Esophagus mucosa (tissue), 1 donor: ENCODE measurements at regions not wholly inside any gene's neighbourhood (a gene's known extent, or its start where the extent isn't known, plus 50 kb on each side); places are given as distances from the start of the nearest gene placed in this dataset.
"Not testable (repeated sequence)": the region's sequence is repeated elsewhere in the genome, so short reads cannot be mapped to it uniquely, and the experiment has no call there.

Experiments used
- ATAC-seq: fragments of 200-7000 bp; cut with Tn5 transposase; one replicate; pipeline ENCODE4 v1.9.1; 2020
- donor health status: DM: yes; HTN: yes; CAD: no.

DNA sequence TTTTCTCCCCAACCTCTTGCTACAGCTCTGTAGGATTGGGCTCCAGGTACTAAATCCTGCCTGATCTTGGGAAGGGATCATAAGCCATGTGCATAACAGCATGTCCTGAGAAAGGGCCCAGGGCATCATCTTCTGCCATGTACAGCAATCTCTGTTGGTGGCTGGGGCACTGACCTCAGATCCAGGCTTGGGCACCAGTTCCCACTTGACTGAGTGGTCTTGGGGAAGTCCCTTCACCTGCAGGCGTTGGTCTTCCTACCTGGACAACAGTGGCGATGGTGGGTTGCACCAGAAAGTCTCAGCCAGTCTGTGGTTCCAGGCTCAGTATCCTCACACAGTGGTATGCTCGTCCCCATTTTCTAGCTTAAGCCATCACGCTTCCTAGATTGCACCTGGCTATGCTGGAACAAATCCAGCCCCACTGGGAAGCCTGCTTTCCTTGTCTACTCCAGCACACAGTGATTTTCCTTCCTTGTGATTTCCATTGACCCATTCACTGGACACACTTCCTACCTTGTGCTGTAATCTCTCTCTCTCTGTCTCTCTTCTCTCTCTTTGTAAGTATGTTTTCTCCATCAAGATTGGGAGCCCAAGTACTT lies 121.7 kb upstream of the PITX1 start:
- no peak for ATAC-seq

DNA sequence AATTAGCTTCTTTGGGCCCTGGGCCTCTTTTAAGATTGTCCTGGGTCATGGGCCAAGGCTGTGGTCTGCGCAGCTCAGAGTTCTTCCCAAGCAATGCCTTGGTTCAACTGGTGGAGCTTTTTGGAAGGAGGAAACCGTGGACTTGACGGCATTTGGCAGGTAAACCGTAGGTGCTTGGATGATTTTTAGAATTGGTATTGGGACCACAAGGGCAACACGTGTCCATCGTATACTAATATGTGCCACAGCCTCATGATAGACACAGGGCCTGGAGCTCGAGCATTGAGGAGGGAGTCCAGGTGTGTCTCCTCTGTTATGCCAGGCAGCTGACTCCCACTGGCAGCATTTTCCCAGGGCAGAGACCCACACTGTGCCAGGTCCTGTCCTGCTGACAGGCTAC lies 120.9 kb upstream of the PITX1 start:
- no peak for ATAC-seq

DNA sequence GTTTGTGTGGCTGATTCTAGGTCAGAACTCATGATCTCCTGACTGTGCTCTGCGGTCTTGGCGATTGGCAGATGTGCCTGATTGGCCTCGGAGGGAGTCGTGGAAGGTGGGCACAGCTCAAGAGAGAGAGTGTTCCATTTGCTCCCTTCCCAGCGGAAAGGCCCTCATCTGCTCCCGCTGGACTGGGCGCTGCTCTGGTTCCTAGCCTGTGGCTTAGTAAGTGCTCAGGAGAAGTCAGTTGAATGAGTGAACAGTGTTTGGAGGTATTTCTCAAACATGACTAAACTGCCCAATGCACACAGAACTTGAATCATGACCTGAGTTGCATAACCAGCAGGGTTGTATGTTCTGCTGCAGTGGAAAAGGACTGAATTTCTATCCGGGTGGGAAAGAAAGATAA lies 120.2 kb upstream of the PITX1 start:
- peak; percentile 54 for ATAC-seq

DNA sequence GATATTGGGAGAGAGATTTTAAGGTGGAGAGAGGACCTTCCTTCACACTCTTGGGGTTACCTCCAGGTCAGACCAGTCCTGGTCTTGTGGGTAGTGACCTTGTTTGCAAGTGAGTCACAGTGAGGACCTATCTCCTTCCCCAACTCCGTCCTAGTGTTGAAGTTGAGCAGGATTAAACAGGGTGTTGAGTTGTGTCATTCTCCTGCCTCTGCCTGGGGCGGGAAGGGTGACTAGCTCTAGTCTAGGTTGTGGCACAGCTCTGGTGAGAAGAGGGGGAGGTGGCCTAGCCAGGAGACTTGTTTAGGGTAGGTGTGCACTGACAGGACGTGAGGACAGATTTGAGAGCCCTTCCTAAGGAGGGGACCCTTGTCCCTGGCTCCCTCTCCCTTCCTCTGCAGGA lies 119.6 kb upstream of the PITX1 start:
- peak; percentile 79 for ATAC-seq

DNA sequence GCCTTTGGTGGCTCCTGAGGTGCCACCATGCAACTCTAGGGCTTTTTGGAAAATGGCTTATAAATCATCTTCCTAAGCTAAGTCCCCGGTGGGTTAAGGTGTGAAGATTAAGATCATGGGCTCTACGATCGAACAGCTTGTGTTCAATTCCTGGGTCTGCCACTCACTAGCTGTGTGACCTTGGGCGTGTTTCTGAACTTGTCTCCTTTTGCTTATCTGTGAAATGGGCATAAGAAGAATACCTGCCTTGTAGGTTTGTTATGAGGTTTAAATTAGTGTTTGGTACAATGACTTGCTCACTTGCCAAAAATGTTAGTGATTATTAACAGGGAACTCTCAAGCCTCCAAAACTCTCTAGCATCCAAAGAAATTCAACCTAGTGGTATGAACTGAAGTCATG lies 119.2 kb upstream of the PITX1 start:
- ATAC-seq: no peak

DNA sequence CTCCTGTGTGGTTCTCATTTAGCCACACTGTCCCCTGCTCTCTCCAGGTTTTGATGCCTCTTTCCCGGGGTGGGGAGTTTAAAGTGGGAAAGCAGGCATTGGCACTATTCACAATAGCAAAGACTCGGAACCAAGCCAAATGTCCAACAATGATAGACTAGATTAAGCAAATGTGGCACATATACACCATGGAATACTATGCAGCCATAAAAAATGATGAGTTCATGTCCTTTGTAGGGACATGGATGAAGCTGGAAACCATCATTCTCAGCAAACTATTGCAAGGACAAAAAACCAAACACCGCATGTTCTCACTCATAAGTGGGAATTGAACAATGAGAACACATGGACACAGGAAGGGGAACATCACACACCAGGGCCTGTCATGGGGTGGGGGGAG lies 117.6 kb upstream of the PITX1 start:
- ATAC-seq: not testable (repeated sequence)

DNA sequence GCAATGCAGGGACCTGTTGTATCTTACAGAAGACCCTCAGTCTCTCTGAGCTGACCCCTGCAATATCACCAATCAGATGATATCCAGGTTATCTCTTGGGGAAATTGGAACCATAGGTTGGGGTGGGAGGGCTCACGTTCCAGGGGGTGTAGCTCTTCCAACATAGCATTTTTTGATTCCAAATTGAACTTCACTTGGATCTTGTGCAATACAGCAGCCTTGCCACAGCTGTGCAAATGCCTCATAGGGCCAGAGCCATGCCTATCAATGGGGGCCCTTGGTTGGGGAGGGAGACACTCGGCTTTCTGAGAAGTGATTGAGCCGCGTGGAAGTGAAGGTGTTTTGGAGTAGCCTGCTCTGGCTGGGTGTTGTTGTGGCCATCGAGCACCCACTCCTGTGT lies 117.2 kb upstream of the PITX1 start:
- no peak for ATAC-seq

DNA sequence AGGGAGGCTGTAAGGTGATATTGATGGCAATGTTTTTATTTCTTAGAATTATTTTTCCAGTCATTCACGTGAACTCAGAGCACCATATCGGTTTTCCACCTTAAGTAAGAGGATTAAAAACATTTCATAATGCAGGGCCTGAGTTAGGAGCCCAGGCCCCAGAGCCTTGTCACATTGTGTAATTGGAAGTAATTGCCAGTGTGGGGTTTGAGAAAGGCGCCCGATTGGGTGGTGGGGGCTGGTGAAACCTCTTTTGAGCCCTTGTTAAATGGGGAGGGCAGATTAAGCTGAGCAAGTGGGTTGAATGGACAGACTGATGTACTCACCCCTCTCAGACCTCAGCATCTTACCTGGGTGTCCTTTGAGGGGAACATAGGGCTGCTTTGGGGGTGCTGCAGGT lies 116.7 kb upstream of the PITX1 start:
- no peak for ATAC-seq

DNA sequence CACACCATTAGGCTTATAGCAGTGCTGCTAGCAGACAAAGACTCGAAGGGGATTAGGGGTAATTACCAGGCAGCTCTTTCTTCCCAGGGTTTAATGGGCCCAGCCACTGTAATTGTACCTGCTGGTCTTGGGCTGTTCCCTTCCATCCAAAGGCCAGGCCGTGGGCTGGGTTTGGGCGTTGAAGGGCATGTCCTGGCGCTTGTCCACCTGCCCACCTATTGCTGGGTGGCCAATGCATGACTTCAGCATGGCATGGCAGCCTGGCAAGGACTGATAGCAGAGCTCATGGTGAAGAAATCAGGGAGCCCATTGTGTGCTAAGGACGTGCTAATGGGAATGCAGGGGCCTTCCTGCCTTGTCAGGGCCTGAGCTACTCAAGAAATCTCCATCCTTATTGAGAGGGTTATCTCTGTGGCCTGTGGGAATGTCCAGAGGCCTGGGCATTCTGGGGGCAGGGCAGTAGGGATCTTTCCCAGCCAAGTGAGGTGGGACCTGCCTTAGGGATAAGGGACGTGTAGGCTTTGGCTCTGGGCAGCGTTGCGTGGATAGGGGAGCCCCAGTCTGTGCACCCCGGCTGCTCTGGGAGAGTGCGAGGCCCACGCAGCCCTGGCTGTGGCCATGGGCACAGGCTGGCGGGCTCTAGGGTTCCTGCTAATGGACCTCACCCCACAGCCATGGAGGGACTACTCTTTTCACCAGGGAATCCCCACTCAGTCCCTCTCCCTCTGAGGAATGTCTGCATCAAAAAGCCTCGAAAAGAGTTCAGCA lies 116.1 kb upstream of the PITX1 start:
- ATAC-seq: no peak

DNA sequence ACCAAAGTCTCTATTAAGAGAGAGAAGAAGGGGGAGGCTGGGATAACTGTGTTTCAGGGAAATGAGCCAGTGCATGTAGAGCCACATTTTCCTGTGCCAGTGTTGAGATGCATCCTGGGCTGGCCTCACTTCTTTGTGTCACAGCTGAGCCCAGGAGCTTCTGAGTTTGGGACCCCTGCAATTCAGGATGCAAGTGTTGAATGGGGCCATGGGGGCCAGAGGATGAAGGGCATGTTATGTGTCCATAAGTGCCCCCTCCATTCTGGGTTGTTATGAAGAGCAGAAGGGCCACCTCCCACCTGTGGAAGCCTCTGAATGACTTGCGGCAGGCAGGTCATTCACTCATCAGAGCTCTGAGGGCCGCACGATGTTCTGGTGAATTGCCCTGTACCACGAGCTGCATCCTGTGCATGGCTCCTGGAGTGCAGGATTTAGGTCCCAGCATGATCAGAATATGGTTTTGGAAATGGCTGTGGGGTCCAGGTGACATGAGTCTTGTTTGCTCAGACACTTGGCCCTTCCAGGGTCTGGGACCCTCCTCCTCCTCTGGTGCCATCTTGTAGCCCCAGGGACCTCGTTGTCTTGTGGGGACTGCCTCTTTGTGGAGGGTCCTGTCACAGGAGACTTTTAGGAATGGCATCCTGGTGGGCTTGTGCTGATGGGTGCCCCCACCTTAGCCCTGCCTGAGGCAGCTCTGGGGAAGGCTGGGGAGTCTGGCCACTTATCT lies 115.4 kb upstream of the PITX1 start:
- no peak for ATAC-seq

DNA sequence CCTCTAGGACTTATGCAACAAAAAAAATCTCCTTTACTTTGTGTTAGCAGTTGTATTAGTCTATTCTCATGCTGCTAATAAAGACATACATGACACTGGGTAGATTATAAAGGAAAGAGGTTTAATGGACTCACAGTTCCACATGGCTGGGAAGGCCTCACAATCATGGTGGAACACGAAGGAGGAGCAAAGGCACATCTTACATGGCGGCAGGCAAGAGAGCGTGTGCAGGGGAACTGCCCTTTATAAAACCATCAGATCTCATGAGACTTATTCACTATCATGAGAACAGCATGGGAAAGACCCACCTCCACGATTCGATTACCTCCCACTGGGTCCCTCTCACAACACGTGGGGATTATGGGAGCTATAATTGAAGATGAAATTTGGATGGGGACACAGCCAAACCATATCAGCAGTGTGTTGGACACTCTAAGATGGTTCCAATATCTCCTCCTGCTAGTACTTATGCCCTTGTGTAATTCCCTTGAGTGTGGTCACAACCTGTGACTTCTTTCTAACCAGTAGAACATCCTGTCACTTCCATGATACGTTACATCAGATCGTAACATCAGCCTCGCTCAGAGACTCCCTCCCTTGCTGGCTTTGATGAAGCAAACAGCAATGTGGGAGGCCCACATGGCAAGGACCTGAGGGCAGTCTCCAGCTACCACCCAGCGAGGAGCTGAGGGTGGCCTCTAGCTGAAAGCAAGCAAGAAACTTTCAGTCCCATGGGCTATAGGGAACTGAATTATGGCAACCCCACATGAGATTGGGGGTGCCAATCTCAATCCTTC lies 113.5 kb upstream of the PITX1 start:
- ATAC-seq: no peak

DNA sequence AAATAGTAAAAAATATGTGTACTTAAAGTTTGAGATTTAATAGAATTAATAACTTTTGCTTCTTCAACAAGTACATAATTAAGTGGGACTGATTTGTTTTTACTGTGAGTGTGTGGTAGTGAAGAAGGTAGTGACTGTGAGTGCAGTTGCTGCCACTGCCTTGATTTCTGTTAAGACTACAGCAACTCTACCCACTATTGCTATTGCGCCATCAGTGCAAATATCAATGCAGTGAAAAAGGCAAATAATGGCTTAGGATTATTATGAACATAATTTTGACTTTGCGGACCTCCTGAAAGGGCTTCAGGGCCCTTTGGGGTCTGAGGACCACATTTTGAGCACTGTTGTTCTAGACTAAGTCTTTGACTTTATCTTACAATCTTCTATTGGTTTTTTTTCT lies 112.0 kb upstream of the PITX1 start:
- no peak for ATAC-seq

DNA sequence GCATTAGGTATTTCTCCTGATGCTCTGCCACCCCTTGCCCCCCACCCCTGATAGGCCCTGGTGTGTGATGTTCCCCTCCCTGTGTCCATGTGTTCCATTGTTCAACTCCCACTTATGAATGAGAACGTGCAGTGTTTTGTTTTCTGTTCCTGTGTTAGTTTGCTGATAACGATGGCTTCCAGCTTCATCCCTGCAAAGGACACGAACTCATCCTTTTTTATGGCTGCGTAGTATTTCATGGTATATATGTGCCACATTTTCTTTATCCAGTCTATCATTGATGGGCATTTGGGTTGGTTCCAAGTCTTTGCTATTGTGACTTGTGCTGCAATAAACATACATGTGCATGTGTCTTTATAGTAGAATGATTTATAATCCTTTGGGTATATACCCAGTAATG lies 109.7 kb upstream of the PITX1 start:
- ATAC-seq: not testable (repeated sequence)

DNA sequence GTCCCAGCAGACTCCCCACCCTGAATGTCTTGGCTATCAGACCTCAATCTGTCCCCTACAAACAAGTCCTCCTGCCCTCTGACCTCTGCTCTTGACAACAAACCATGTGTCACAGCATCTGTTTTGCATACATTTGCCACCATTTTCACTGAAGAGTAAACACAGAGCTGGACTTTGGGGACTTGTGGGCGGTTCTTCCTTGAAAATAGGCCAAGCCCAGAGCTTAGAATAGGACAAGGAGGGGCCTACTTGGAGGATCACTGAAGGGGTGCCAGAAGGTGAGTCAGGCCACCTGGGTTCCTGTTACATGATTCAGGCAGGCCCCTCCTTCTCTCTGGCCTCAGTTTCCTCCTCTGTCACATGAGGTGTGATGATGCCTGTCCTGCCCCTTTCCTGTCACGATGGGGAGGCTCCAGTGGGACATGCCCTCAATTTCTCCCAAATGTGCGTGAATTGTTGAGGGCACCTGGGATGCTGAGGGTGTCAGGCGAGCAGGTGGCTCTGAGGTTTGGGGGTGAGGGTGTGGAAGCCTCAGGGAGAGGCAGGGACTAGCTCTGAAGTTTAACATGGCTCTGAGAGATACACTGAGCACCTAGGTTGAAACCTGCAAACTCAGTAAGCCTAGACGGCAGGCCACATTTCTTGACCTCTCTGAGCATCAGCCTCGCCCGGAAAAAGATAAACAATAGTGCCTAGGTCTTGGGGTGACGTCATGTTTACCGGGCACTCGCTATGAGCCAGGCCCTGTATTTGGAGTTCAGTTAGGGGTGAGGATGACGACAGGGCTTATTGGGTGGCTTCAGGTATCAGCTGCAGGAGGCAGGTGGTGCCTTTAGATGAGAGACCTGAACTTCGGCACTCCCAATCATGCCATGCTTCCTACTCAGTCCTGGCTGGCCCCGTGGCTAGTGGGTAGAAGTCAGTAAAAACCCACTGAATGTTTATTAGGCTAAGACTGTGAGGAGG lies 107.6 kb upstream of the PITX1 start:
- peak; percentile 84 for ATAC-seq

DNA sequence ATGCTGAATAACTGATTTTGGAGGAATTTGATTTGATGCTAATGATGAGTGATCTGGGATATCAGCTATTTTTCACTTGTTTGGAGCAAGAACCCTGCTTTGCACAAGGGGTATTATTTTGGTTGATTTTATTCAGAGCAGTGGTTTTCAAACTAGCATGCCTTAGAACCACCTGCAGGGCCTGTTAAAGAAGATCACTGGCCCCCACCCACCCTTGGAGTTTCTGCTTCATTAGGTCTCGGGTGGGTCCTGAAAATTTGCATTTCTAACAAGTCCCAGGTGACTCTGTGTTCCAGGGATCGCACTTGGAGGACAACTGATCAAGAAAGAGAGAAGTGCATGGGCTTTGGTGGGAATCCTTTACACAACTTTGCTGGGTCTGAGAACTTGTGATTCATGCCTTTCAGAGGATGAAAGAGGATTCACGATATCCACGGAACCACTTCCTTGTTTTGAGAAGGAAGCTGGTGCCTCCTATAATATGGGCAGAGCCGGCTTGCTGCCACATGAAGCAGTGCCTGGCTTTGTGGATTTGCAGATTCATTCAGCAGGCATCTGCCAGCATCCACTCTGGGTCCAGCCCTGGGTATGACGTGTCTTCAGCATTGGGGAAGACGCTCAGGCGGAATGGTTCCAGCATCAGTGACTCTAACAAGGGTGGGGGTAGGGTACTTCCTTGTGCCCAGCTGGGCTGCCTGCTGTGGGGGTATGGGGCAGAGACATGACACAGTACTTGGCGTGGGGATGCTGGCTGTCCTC lies 106.6 kb upstream of the PITX1 start:
- ATAC-seq: peak; percentile 78

DNA sequence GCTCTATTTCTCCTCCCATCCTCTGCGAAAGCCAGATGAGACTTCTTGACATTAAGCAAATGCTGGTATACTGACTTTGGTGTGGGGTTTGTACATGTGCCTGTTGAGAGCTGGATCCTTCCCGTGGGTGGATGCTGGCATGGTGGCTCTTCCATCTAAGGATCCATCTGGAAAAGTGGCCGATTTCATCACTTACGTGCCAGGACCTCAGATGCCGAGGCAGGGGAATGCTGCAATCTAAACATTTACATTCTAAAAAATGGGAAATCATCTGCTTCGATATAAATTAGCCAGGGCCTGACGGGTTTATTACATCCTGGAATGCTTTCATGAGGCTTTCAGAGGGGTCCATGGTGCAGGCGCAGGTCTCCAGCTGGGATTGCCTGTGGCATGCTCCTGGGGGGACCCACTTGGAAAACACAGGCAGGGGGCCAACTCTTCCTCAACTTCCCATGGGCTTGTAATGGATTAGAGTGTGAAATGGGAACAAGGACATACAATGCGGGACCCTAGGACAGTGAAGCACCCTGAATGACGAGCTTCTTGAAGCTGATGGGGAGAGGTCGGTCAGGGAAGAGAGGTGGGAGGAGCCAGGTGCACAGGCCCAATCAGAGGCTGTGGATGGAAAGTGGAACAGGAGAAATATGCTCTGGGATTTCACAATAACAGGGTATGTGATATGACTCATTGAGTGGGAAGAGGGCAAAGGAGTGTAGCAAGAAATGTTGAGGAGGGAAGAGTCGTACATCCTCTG lies 105.5 kb upstream of the PITX1 start:
- peak; percentile 52 for ATAC-seq

DNA sequence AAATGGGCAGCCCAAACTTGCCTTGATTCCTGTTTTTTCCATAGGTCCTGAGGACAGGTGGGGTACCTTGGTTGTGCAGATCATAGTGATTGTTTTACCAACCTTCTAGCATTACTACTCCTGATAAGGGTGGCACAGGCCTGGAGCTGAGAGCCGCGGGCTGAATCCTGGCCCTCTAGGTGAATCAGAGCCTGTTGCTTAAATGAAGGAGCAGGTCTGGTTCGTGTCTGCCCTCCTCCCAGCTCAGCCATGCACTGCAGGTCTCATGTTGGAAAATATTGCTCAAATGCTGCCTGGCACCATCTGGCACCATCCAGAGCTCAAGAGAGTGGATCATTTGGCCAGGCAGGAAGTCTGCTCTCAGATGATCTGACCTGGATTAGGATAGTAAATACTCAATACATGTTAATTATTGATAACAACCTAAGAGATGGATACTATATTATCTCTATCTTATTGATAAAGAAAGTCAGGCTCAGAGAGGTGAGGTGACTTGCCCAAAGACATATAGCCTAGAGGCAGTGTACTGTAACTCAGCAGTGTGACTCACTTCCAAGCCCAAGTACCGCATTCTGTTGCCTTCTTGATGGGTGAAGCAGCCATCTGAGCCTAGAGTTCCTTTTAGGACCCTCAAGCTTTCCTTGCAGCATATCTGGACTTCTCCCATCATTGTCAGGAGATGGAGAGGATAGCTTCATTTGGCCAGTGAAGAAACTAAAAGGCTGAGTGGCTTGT lies 104.3 kb upstream of the PITX1 start:
- no peak for ATAC-seq

DNA sequence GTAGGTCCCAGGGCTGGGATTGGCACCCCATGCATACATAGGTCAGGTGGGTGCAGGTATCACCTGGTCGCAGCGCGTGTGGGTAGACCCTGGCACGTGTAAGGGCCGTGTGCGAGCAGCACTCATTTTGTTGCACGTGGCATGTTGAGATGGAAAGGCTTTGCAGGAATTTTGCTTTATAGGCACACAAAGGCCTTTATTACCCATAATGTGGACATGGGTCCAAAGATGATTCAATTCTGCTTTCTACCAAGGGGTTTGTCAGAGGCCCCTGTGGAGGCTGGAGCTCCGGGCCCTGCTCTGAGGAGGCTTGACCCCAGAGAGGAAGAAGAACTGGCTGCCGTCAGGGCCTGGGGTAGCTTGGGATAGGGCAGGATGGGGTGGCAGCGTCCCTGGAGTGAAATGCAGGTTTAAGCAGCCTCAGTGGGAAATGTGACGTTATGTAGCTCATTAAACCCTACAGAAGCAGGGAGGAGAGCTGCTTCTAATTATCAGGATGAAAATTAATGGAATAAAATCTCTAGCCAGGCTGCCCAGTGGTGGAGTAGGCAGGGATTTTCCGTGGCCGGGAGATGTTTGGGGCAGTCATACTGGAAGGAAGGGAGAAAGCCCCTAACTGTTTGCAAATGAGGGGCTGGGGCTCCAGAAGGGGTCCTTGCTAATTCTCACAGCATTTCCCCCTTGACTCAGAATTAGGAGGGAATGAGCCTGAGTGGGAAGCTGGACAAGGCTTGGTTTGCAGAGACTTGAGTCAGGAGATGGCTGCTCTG lies 103.3 kb upstream of the PITX1 start:
- ATAC-seq: no peak

DNA sequence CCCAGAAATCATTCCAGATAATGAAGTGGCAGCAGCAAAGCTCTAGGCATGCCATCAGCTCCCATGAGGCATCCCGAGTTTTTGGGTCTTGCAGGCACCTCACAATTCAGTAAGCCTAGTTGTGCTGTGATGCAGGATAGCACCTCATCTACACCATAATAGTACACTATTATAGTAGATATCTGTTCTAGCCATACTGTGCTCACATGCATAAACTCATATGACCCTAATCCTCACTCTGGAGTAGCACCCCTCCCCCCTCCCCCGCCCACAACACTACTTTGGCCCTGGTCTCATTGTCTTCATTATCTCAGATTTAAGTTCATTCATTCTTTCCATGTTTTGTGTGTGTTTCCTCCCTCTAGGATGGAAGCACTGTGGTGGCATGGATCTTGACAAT lies 102.5 kb upstream of the PITX1 start:
- ATAC-seq: no peak
